ENCODE measurements at regions not wholly inside any gene's neighbourhood (a gene's known extent, or its start where the extent isn't known, plus 50 kb on each side); places are given as distances from the start of the nearest gene placed in this dataset.

DNA sequence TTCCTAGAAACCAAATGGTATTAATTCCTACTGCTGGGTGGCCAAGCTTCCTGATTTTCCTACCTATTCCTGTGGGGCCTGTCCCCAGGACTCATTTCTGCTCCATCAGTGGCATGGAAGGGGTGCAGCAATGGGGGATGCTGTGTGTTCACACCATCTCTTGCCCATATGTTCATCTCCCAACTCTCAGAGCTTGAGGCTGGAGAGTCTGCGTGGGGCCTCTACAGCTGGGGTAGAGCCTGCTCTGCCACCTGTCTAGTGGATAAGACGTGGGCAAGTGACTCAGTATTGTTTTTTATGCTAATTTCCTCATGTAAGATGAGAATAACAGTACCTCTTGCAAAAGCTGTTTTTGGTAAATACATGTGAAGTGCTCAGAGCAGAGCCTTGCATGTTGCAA lies 149.8 kb downstream of the ACTR3 start:
- H3K4me3 ChIP-seq (ENCODE audit: low read length), result no peak overlapping the region
- no peak for DNase-seq
- H3K27me3 ChIP-seq (ENCODE audit: control insufficient read depth, insufficient read depth, low read length), result no peaks in the 10 kb centered on the region
- H3K4me1 ChIP-seq (ENCODE audit: control insufficient read depth, insufficient read depth, low read length), result no peaks in the 10 kb centered on the region
- no peaks in the 10 kb centered on the region for H3K9me3 ChIP-seq (replicated peaks; ENCODE audit: control insufficient read depth, low read depth, low read length)
- H3K27ac ChIP-seq (ENCODE audit: low read length), result no peak overlapping the region
- no CpG with 5 or more reads among the region's 2 CpGs for WGBS (ENCODE audit: insufficient coverage)
- H3K36me3 ChIP-seq (ENCODE audit: control insufficient read depth, insufficient read depth, low read length), result no peaks in the 10 kb centered on the region

DNA sequence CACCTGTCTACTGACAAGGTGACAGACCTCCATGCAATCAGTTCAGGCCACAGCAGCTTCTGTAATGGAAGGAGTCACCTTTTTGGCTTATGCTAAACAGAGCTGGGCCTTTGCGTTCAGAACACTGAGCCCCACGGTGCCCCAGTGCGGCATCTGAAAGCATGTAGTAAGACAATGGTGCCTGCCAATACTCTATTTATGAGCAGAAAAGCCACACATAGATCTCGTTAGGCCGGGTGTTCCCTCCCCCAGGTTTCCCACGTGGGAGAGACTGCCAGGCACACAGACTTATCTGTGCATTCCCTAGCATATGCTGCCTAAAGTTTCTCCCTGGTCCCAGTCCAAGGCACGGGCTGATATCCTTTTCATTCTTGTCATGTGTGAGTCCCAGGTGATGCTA lies 150.9 kb downstream of the ACTR3 start:
- Histone ChIP-seq H3K4me3 (ENCODE audit: low read length) (no peak overlapping the region), H3K27me3 (ENCODE audit: control insufficient read depth, insufficient read depth, low read length) (no peaks in the 10 kb centered on the region), H3K9me3 (replicated peaks; ENCODE audit: control insufficient read depth, low read depth, low read length) (no peaks in the 10 kb centered on the region), H3K4me1 (ENCODE audit: control insufficient read depth, insufficient read depth, low read length) (no peaks in the 10 kb centered on the region), H3K36me3 (ENCODE audit: control insufficient read depth, insufficient read depth, low read length) (no peaks in the 10 kb centered on the region), H3K27ac (ENCODE audit: low read length) (no peak overlapping the region)
- DNase-seq, result no peak
- WGBS (ENCODE audit: insufficient coverage), result 75% methylated on average over 6 of the region's 7 CpGs

DNA sequence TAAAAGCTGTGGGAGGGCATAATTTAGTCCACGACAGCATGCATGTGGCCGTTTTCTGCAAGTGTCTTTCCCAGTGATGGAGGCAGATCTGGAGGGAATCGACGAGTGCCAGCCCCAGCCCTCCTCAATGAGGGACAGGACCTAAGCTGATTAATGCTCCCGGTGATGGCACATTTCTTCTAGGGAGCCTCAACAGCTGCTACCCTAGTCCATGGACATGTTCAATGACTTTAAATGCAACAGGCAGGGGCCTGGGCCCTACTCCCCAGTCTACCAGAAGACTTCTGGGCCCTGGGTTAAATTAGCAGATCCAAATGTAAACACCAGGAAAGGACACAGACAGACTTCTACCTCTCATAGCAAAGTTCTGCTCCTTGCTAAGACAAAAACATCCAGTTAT lies 155.1 kb downstream of the ACTR3 start:
- H3K27ac ChIP-seq (ENCODE audit: low read length), result no peak overlapping the region
- DNase-seq, result no peak
- H3K36me3 ChIP-seq (ENCODE audit: control insufficient read depth, insufficient read depth, low read length), result no peaks in the 10 kb centered on the region
- no peaks in the 10 kb centered on the region for H3K9me3 ChIP-seq (replicated peaks; ENCODE audit: control insufficient read depth, low read depth, low read length)
- no peak overlapping the region for H3K4me3 ChIP-seq (ENCODE audit: low read length)
- 82% methylated on average over 4 of the region's 5 CpGs for WGBS (ENCODE audit: insufficient coverage)
- no peaks in the 10 kb centered on the region for H3K27me3 ChIP-seq (ENCODE audit: control insufficient read depth, insufficient read depth, low read length)
- peaks cover 2% of the 10 kb centered on the region for H3K4me1 ChIP-seq (ENCODE audit: control insufficient read depth, insufficient read depth, low read length)

DNA sequence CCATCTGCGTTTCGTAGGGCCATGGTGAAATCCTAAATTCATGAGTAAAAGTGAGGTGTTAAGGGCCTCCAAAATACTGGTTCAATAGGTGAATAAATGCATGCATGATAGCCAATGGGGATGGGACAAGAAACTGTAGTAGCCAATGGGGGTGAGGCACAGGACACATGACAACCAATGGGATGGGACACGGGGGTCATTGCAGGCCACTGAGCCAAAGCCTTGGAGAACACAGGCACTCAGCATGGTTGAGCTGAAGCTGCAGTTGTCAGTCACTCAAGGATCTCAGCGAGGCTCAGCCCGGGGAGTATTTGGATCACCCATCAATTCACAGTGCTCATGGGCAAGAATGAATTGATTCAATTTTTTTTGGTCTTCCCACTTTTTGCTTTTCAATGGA lies 156.5 kb downstream of the ACTR3 start:
- 65% methylated on average over 5 of the region's 5 CpGs for WGBS (ENCODE audit: insufficient coverage)

DNA sequence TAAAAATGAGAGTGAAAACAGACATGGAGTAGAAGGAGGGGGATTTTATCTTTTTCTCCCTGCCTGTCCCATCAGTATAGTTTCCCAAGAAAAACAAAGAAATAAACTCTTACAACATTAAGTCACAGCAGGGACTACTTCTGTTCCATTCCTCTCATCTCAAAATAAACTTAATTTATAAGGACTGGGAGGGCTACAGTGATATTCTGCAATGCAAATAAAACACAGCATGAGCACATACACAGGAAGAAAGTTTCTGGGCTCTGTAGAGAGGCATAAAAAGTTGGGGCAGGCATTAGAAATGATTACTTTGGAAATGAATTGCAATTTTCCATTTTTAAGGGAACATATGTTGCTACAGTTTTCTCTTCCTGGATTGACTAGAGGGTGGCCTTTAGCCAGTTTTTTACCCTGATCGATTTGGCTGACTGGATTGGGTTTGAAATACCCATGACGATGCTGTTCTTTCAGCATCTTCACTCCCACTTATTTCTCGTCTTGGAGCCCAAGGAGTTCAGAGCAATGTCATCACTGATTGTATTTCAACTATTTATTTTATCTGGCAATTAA lies 157.1 kb downstream of the ACTR3 start:
- H3K9me3 ChIP-seq (replicated peaks; ENCODE audit: control insufficient read depth, low read depth, low read length), result no peaks in the 10 kb centered on the region
- H3K36me3 ChIP-seq (ENCODE audit: control insufficient read depth, insufficient read depth, low read length), result no peaks in the 10 kb centered on the region
- peak; percentile 84 for DNase-seq
- H3K27me3 ChIP-seq (ENCODE audit: control insufficient read depth, insufficient read depth, low read length), result no peaks in the 10 kb centered on the region
- no peak overlapping the region for H3K4me3 ChIP-seq (ENCODE audit: low read length)
- no CpG with 5 or more reads among the region's 3 CpGs for WGBS (ENCODE audit: insufficient coverage)
- H3K27ac ChIP-seq (ENCODE audit: low read length), result no peak overlapping the region
- H3K4me1 ChIP-seq (ENCODE audit: control insufficient read depth, insufficient read depth, low read length), result peaks cover 2% of the 10 kb centered on the region

More for the DNA sequence above, 156.5 kb downstream of the ACTR3 start:
- Histone ChIP-seq H3K4me3 (ENCODE audit: low read length) (no peak overlapping the region), H3K27me3 (ENCODE audit: control insufficient read depth, insufficient read depth, low read length) (no peaks in the 10 kb centered on the region), H3K36me3 (ENCODE audit: control insufficient read depth, insufficient read depth, low read length) (no peaks in the 10 kb centered on the region), H3K4me1 (ENCODE audit: control insufficient read depth, insufficient read depth, low read length) (peaks cover 2% of the 10 kb centered on the region), H3K9me3 (replicated peaks; ENCODE audit: control insufficient read depth, low read depth, low read length) (no peaks in the 10 kb centered on the region), H3K27ac (ENCODE audit: low read length) (no peak overlapping the region)
- no peak for DNase-seq

DNA sequence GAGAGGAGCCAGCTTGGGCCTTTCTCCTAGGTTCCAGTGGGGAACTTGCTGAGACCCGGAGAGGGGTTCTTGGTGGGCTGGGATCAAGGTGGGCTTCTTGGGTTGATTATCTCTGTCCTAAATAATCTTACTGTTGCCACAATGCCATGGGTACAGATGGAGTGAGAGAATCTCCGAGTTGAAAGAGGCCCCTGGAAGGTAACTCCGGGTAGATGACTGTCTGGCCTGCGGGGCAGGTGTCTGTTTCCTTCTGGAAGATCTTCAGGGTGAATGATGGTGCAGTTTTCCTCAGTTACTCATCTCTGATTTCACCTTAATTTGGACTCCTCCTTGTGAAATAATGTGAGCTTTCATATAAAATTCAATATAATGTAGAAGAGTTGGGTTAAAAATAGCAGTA lies 159.4 kb downstream of the ACTR3 start:
- no peak overlapping the region for H3K27ac ChIP-seq (ENCODE audit: low read length)
- peaks cover 2% of the 10 kb centered on the region for H3K4me1 ChIP-seq (ENCODE audit: control insufficient read depth, insufficient read depth, low read length)
- no peaks in the 10 kb centered on the region for H3K9me3 ChIP-seq (replicated peaks; ENCODE audit: control insufficient read depth, low read depth, low read length)
- H3K27me3 ChIP-seq (ENCODE audit: control insufficient read depth, insufficient read depth, low read length), result no peaks in the 10 kb centered on the region
- no peak for DNase-seq
- H3K36me3 ChIP-seq (ENCODE audit: control insufficient read depth, insufficient read depth, low read length), result no peaks in the 10 kb centered on the region
- H3K4me3 ChIP-seq (ENCODE audit: low read length), result no peak overlapping the region
- WGBS (ENCODE audit: insufficient coverage), result no CpG with 5 or more reads among the region's 4 CpGs

DNA sequence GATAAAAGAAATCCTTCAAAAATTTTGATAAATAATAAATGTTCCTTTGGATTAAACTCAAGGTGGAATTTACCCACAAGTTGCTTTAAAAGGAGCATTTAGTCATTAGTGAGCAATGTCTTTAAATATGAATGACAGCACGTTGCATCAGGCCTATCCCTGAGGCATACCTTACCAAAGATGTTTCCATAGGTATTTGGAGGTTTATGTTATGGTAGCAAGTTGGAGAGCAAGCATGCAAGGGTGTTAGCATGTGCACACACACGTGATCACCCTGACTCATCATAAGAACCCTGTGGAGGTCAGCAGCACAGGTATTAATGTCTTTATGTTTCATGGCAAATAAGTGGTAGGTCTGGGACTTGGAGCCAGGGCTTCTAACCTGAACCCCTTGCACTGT lies 159.9 kb downstream of the ACTR3 start:
- Histone ChIP-seq H3K4me1 (ENCODE audit: control insufficient read depth, insufficient read depth, low read length) (peaks cover 2% of the 10 kb centered on the region), H3K4me3 (ENCODE audit: low read length) (no peak overlapping the region), H3K36me3 (ENCODE audit: control insufficient read depth, insufficient read depth, low read length) (no peaks in the 10 kb centered on the region), H3K9me3 (replicated peaks; ENCODE audit: control insufficient read depth, low read depth, low read length) (no peaks in the 10 kb centered on the region), H3K27me3 (ENCODE audit: control insufficient read depth, insufficient read depth, low read length) (no peaks in the 10 kb centered on the region), H3K27ac (ENCODE audit: low read length) (no peak overlapping the region)
- no peak for DNase-seq
- 80% methylated on average over 1 of the region's 2 CpGs for WGBS (ENCODE audit: insufficient coverage)

DNA sequence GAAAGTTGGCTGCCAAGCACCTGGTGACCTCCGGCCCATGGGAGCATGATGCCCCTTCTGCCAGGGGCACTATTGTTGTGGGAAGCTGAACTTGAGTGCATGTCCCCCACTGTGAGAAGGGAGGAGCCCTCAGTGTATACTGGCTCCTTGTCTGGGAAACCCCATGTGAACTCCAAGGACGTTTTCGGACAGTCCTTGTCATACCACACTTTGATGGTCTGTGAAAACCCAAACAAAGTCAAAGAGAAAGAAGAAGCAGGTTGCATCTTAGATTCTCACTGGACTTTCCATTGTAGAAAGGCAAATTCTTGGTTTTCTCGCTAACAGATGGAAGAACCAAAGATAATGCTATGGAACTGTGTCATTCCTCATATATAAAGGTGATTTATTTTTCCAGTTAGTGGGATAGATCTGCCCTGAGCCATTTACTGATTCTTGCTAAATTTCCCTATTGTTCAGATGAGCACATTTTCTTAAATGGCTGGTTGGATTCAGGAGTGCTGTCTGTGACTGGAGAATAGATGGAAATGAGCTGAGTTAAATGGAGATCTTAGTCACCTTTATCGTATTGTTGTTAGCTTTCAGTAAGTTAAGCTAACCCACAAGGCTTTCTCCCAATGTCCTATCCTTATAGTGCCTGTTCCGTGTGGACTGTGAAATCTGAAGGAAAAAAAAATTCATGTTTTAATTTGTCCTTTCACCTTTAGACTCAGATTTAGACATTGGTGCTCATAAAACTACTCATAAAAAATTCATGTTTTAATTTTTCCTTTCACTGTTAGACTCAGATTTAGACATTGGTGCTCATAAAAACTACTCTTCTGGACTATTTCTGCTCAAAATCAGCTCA lies 166.6 kb downstream of the ACTR3 start:
- no peak overlapping the region for H3K4me3 ChIP-seq (ENCODE audit: low read length)
- 100% methylated on average over 2 of the region's 6 CpGs for whole genome bisulfite sequencing (ENCODE audit: insufficient coverage)

DNA sequence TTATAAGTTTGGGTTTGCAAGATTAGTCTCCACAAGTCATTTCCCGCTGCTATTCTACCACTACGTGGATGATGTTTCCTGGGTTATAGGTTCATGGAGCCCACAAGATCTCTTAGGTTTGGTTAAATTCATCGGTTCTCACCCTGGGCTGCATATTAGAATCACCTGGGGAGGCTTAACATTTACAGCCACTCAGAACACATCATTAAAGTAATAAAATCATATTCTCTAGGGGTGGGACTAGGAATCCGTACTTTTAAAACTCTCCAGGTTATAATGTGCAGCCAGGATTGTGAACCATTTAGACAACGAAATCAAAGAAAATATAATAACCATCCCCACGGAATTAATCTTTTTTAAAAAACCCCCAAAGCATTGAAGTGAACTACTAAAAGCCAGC lies 167.7 kb downstream of the ACTR3 start:
- Histone ChIP-seq H3K27me3 (ENCODE audit: control insufficient read depth, insufficient read depth, low read length) (no peaks in the 10 kb centered on the region), H3K27ac (ENCODE audit: low read length) (no peak overlapping the region), H3K4me3 (ENCODE audit: low read length) (no peak overlapping the region), H3K4me1 (ENCODE audit: control insufficient read depth, insufficient read depth, low read length) (no peaks in the 10 kb centered on the region), H3K9me3 (replicated peaks; ENCODE audit: control insufficient read depth, low read depth, low read length) (no peaks in the 10 kb centered on the region), H3K36me3 (ENCODE audit: control insufficient read depth, insufficient read depth, low read length) (no peaks in the 10 kb centered on the region)
- WGBS (ENCODE audit: insufficient coverage), result no CpG with 5 or more reads among the region's 6 CpGs
- no peak for DNase-seq

More for the DNA sequence above, 166.6 kb downstream of the ACTR3 start:
- Histone ChIP-seq H3K27ac (ENCODE audit: low read length) (no peak overlapping the region), H3K27me3 (ENCODE audit: control insufficient read depth, insufficient read depth, low read length) (no peaks in the 10 kb centered on the region), H3K4me1 (ENCODE audit: control insufficient read depth, insufficient read depth, low read length) (no peaks in the 10 kb centered on the region), H3K36me3 (ENCODE audit: control insufficient read depth, insufficient read depth, low read length) (no peaks in the 10 kb centered on the region), H3K9me3 (replicated peaks; ENCODE audit: control insufficient read depth, low read depth, low read length) (no peaks in the 10 kb centered on the region)
- no peak for DNase-seq

DNA sequence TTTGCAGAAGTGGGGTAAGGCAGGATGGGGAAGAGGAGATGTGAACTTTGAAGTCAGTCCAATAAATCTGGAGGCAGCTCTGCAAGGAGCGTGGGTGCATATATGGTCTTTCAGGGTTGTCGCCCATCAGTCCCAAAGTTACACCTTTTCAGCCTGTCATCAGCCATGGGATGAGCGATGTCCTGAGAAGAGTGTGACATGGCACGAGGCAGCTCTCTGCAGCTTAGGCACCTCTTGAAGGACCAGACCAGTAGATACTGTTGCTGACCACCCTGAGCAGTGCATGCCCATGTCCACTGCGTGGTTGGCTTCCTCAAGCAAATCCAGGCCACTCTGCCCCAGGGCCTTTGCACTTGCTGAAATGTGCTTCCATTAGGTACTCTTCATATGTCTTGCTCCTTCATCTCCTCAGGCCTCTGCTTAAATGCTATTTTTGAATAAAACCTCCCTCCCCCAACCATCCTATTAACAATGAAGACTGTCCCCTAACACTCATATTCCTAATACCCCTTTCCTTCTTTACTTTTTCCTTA lies 171.7 kb downstream of the ACTR3 start:
- H3K27me3 ChIP-seq (ENCODE audit: control insufficient read depth, insufficient read depth, low read length), result no peaks in the 10 kb centered on the region
- DNase-seq, result no peak
- H3K4me1 ChIP-seq (ENCODE audit: control insufficient read depth, insufficient read depth, low read length), result no peaks in the 10 kb centered on the region
- H3K27ac ChIP-seq (ENCODE audit: low read length), result no peak overlapping the region
- H3K9me3 ChIP-seq (replicated peaks; ENCODE audit: control insufficient read depth, low read depth, low read length), result no peaks in the 10 kb centered on the region
- no peak overlapping the region for H3K4me3 ChIP-seq (ENCODE audit: low read length)
- 96% methylated on average over 5 of the region's 5 CpGs for WGBS (ENCODE audit: insufficient coverage)
- H3K36me3 ChIP-seq (ENCODE audit: control insufficient read depth, insufficient read depth, low read length), result no peaks in the 10 kb centered on the region

Data from muscle of leg (tissue), 3 donors.